Peyer's patch (tissue), 4 donors: ENCODE measurements at regions not wholly inside any gene's neighbourhood (a gene's known extent, or its start where the extent isn't known, plus 50 kb on each side); places are given as distances from the start of the nearest gene placed in this dataset.

ENCODE experiments used
- POLR2A ChIP-seq, 2 donors: fragments of 450-650 bp; IDR thresholded peaks; one replicate each; pipeline ENCODE4 v1.5.1; 2017; ENCODE audit warnings: antibody characterized with exemption in 2 of 2, mild to moderate bottlenecking in 2 of 2, moderate library complexity in 2 of 2
- TF ChIP-seq, protein P1 (sequence below), 6 experiments: fragments of 450-650 bp in 4 of 6; fragments of 200-600 bp in 2 of 6; sonication (generic) in 1 of 6; IDR thresholded peaks; one replicate each; pipeline ENCODE4 v1.5.1; 2017 to 2019; ENCODE audit warnings: antibody characterized with exemption in 6 of 6, mild to moderate bottlenecking in 3 of 6, moderate library complexity in 1 of 6

DNA sequence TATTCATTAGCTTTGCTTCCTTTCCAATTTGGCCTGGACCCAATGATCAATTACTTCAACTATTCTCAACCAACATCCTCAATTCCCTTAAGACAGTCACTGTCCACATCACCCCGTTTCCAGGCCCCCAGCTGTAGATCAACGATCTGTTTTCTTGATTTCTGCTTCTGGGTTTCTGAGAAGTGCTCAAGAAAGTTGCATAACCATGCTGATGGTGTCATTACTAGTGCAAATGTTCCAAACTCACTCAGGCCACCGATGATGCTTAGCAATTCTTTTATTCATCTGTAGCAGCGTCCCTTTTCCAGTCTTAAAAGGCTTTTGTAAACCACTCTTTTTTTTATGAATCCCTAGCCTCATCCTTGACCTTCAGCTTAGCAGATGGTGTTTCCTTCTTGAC, 155.8 kb upstream of the PTGFR start:
- TF ChIP-seq, protein P1, sequence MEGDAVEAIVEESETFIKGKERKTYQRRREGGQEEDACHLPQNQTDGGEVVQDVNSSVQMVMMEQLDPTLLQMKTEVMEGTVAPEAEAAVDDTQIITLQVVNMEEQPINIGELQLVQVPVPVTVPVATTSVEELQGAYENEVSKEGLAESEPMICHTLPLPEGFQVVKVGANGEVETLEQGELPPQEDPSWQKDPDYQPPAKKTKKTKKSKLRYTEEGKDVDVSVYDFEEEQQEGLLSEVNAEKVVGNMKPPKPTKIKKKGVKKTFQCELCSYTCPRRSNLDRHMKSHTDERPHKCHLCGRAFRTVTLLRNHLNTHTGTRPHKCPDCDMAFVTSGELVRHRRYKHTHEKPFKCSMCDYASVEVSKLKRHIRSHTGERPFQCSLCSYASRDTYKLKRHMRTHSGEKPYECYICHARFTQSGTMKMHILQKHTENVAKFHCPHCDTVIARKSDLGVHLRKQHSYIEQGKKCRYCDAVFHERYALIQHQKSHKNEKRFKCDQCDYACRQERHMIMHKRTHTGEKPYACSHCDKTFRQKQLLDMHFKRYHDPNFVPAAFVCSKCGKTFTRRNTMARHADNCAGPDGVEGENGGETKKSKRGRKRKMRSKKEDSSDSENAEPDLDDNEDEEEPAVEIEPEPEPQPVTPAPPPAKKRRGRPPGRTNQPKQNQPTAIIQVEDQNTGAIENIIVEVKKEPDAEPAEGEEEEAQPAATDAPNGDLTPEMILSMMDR (IDR thresholded peaks at IDR 0.05) = no peak
- TF ChIP-seq POLR2A (IDR thresholded peaks at IDR 0.05) = no peak
